ENCODE measurements at regions not wholly inside any gene's neighbourhood (a gene's known extent, or its start where the extent isn't known, plus 50 kb on each side); places are given as distances from the start of the nearest gene placed in this dataset.
A peak's percentile ranks its signal among the peaks of the same experiment; 100 is the strongest.

DNA sequence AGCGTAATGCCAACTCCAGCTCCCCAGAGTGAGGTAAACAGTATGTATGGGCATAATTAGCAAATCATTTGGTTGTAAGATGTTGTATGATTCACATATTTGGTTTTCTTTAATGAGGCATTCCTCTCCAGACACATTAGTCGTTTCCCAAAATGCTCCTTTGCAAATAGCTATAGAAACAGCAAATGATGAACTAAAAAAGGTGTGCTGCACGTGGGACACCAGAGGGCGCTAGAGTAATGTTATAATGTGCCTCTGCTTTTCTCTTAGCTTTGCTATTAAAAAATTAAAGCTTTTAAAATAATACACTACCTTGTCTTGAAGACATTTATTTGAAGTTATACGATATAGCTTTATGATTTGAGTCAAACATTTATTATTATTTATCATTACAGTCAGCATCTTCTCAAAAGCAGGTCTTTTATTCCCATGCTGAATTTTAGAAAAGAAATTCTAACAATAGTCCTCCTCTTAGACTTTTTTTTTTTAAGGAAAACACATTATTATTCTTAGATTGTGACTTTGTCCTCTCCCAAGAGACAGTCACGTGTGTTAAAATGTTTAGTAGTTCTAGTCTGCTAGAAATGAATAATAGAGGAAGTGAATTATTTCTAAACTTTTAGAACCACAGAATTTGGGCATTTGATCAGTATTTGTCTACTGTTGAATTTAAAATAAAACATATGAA, 121.6 kb upstream of the FRY start:
- Mint-ChIP-seq H3K27ac (no peak overlapping the region), H3K4me1 (no peaks in the 10 kb centered on the region), H3K36me3 (no peaks in the 10 kb centered on the region), H3K4me3 (no peak overlapping the region), H3K9me3 (no peaks in the 10 kb centered on the region), H3K27me3 (no peaks in the 10 kb centered on the region)
- peak; percentile 6 for DNase-seq

DNA sequence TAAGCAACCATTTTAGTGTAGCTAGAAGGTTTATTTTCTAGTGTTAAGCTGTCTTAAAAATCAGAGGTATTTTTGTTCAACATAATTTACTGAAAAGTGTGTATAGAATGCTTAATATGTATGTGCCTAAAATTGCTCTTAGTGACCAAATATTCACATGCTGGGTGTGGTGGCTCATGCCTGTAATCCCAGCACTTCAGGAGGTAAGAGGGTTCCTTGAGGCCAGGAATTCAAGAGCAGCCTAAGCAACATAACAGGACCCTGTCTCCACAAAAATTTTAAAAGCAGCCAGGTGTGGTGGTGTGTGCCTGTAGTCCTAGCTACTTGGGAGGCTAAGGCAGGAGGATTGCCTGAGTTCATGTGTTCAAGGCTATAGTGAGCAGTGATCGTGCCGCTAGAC, 120.9 kb upstream of the FRY start:
- Mint-ChIP-seq H3K4me3 (no peak overlapping the region), H3K4me1 (no peaks in the 10 kb centered on the region), H3K9me3 (no peaks in the 10 kb centered on the region), H3K27ac (no peak overlapping the region), H3K36me3 (no peaks in the 10 kb centered on the region), H3K27me3 (no peaks in the 10 kb centered on the region)
- no peak for DNase-seq

DNA sequence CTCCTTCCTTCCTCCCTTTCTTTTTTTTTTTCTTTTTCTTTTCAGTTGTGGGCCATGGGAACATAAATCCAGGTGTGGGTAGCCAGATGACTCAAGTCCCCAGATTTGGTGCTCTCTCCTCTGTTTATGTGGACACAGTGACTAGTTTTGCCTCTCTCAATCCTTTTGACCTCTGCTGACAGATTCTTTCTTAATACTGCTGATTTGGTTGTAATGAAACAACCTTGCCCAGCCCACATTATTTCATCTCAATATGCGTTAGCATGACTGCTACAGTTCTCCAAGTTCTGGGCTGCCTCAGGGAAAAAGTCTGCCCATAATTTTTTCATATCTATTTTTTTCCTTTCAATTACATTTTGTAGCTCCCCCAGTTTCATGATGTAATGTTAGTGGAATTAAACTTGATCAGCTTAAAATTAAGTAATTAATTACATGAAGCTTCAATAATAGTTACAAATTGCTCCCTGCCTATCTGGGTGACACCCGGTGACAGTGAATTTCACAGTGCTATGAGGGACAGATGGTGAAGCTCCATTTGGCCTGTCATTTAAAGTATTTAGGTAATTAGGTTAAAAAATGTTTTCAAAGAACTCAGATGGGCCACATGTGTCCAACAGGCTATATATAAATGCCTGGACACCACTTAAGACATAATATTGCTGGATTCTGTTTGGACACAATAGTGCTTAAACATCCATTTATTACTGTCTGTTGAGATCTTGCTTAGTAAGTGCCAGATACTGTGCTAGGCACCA, 118.8 kb upstream of the FRY start:
- Mint-ChIP-seq H3K9me3 (no peaks in the 10 kb centered on the region), H3K4me1 (no peaks in the 10 kb centered on the region), H3K27me3 (no peaks in the 10 kb centered on the region), H3K4me3 (no peak overlapping the region), H3K36me3 (no peaks in the 10 kb centered on the region), H3K27ac (no peak overlapping the region)
- no peak for DNase-seq

DNA sequence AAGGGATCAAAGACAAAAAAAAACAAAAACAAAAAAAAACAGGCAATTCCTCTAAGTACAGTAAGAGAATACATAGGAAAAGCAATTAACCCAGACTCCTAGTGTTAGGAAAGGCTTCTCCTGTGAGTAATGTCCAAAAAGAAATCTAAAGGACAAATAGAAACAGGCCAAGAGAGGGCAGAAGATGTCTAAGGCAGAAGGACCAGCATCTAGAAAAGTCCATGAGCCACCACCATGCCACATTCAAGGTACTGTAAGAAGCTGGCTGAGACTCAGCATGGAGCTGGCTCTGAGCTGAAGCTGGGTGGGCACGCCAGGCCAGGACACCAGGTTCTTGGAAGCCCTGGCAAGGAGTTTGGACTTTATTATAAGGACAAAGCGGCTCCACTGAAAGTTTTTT, 118.1 kb upstream of the FRY start:
- no peaks in the 10 kb centered on the region for H3K9me3 Mint-ChIP-seq
- no peak for DNase-seq
- H3K36me3 Mint-ChIP-seq: no peaks in the 10 kb centered on the region
- no peaks in the 10 kb centered on the region for H3K27me3 Mint-ChIP-seq
- no peak overlapping the region for H3K27ac Mint-ChIP-seq
- no peaks in the 10 kb centered on the region for H3K4me1 Mint-ChIP-seq
- no peak overlapping the region for H3K4me3 Mint-ChIP-seq

DNA sequence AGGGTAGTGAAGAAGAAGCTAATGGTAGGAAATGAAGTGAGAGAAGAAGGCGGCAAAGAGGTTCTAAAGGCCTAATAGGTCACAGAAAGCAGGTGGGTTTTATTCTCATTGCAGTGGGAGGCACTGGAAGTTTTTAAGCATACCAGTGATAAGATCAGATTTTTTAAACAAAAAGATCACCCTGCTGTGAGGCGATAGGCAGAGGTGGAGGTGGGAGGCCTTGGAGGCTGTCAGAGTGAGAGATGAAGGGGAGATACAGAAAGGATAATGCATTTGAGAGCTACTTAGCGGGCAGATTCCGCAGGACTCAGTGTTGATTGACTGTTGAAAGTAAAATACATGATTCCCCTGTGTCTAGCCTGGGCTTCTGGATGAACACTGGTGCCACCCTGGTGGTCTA, 116.7 kb upstream of the FRY start:
- Mint-ChIP-seq H3K9me3 (no peaks in the 10 kb centered on the region), H3K27ac (no peak overlapping the region), H3K27me3 (no peaks in the 10 kb centered on the region), H3K4me3 (no peak overlapping the region), H3K36me3 (no peaks in the 10 kb centered on the region), H3K4me1 (no peaks in the 10 kb centered on the region)
- no peak for DNase-seq

DNA sequence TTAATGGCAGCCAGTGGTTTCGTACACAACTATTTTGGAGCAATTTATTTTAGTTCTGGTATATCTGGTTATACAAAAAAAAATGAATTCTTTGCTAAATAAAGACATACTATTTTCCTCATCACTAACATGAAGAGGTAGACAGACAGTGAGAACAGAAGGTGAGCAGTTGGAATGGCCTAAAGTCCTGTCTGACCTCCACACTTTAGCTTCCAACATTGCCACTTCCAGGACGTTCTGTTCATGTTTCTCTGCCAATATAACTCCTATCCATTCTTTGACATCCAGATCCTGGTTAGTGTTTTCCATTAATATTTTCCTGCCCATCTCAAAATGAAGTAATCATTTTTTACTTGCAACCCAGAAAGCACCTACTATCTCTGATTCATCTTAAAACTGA, 112.9 kb upstream of the FRY start:
- Mint-ChIP-seq H3K27ac (no peak overlapping the region), H3K4me1 (peaks cover 6% of the 10 kb centered on the region), H3K9me3 (no peaks in the 10 kb centered on the region), H3K27me3 (peaks cover 5% of the 10 kb centered on the region), H3K36me3 (no peaks in the 10 kb centered on the region), H3K4me3 (no peak overlapping the region)
- no peak for DNase-seq

DNA sequence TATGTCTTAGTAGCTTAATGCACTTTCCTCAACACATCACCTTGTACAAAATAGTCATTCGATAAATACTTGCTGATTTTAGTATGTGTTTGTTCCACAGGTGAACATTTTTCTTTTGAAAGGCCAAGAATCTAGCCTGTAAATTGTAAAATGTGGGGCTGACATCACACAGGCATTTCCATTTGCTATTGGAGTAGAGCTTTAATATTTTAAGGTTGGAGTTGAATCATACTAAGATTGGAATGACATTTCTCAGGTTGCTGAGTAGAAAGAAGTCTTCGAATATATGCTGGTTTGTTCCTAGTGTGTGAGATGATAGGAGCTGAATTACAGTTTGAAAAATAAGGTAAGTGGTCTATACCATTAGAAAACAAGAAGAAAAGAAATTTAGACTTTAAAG, 112.3 kb upstream of the FRY start:
- peaks cover 5% of the 10 kb centered on the region for H3K27me3 Mint-ChIP-seq
- H3K36me3 Mint-ChIP-seq: no peaks in the 10 kb centered on the region
- H3K27ac Mint-ChIP-seq: no peak overlapping the region
- DNase-seq: no peak
- peaks cover 6% of the 10 kb centered on the region for H3K4me1 Mint-ChIP-seq
- no peaks in the 10 kb centered on the region for H3K9me3 Mint-ChIP-seq
- H3K4me3 Mint-ChIP-seq: no peak overlapping the region

DNA sequence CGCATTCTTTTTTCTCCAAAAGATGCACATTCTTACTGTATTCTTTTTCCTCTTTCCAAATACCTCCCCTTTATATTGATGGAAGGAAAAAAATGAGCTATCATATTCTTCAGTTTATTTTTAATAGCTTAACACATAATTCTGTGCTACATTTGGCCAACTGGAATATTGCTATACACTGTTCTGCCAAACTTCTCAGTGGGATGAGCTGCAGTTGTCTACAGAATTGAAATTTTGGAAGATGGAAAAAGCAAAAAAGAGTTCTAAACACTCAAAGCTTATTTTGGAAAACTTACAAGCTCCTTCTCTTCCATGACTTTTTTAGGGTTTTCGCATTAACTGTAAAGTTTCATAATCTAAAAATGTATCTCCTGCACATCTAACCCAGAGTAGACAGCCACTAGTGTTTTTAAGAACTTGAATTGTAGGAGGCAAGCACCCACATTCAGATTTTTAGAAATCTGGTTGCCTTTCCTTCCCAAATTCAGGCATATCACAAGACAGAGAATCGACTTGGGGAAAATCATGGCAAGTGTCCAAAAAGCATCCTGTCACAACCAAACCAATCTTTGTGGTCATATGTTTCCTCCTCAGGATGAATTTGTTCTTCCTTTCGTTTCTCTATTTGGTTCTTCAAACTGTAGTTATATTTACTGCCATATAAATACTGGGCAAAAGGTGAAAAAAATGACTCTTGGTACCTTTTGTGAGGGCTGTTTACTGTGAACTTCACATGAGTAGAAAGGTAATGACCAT, 111.4 kb upstream of the FRY start:
- H3K4me3 Mint-ChIP-seq: no peak overlapping the region
- no peaks in the 10 kb centered on the region for H3K36me3 Mint-ChIP-seq
- H3K27ac Mint-ChIP-seq: no peak overlapping the region
- DNase-seq: no peak
- peaks cover 5% of the 10 kb centered on the region for H3K27me3 Mint-ChIP-seq
- H3K4me1 Mint-ChIP-seq: peaks cover 6% of the 10 kb centered on the region
- no peaks in the 10 kb centered on the region for H3K9me3 Mint-ChIP-seq

DNA sequence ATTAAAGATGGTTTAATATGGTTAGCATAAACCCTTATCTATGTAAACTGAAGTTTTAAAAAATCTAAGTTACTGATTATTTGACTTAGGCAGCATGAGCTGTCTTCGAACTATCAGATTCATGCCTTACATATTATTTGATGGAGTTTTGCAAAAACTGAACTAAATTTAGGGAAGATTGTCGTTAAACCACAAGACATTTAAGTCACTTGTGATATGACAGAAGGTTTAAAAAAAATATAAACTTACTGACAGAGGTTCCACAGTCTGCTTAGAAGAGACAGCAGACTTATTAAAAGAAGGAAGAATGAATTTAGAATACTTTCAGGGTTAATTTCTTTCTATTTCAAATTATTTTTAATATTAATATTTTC, 110.9 kb upstream of the FRY start:
- Mint-ChIP-seq H3K27ac (no peak overlapping the region), H3K36me3 (no peaks in the 10 kb centered on the region), H3K9me3 (no peaks in the 10 kb centered on the region), H3K27me3 (peaks cover 5% of the 10 kb centered on the region), H3K4me1 (peaks cover 6% of the 10 kb centered on the region), H3K4me3 (no peak overlapping the region)
- no peak for DNase-seq

DNA sequence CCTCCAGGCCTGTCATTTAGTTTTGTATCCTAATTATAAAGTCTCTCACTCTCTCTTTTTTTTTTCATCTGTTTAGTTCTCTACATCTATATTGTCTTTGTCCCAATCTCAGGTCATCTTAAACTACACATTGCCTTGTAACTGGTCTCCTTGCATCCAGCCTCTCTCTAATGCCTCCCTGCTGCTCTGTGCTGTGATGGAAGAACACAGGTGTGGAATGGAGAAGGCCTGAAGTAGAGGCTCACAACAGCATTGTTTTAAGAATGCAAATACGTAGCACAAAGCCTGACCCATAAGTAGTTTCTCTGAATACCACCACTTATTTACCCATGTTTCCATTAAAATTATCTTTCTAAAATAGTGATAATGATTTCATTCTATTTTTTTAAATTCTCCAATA, 108.8 kb upstream of the FRY start:
- H3K4me3 Mint-ChIP-seq: no peak overlapping the region
- H3K27ac Mint-ChIP-seq: no peak overlapping the region

DNA sequence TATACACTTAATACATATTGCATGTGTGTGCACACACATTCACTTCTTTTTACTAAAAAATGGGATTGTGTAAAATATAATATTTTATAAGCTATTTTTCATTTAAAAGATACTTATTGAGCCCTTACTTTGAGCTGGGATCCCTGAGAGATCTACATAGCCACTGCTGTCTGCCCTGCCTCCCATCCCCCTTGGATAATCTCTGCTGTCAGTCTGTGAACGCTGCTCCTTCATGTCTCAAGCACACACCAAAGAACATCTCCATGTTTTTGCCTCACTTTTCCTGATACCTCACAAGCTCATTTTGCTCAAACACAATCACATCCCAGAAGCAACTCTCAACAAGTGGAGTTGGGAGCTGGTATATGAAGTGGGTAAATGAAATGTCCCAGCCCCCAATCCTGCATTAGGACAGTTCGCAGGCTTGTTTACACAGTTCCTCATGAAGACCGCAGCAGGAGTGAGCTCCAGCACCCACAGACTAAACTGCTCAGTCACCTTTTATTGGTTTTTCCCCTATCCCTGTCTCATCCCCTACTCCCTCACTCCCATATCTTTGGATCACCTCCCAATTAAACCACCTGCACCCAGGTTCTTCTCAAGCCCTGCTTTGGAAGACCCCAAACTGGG, 108.3 kb upstream of the FRY start:
- Mint-ChIP-seq H3K27ac (no peak overlapping the region), H3K27me3 (peaks cover 5% of the 10 kb centered on the region), H3K36me3 (no peaks in the 10 kb centered on the region), H3K4me3 (no peak overlapping the region), H3K9me3 (no peaks in the 10 kb centered on the region), H3K4me1 (peaks cover 6% of the 10 kb centered on the region)
- DNase-seq: no peak

More for the DNA sequence above, 108.8 kb upstream of the FRY start:
- Mint-ChIP-seq H3K9me3 (no peaks in the 10 kb centered on the region), H3K27me3 (peaks cover 5% of the 10 kb centered on the region), H3K4me1 (peaks cover 6% of the 10 kb centered on the region), H3K36me3 (no peaks in the 10 kb centered on the region)
- no peak for DNase-seq

DNA sequence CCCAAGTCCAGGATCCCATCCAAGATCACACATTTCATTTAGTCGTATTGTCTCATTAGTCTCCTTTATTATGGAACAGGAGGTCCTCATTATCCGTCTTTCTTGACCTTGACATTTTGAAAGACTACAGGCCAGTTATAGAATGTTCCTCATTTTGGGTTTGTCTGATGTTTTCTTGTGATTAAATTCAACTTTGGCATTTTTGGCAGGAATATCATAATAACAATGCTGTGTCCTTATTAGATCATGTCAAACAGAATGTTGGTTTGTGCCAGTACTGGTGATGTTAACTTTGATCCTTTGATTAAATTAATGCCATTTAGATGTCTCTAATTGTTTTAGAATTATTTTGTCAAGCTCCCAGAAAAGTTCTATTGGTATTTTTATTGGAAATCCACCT, 106.5 kb upstream of the FRY start:
- Mint-ChIP-seq H3K4me1 (peaks cover 6% of the 10 kb centered on the region), H3K4me3 (no peak overlapping the region), H3K27me3 (peaks cover 5% of the 10 kb centered on the region)

DNA sequence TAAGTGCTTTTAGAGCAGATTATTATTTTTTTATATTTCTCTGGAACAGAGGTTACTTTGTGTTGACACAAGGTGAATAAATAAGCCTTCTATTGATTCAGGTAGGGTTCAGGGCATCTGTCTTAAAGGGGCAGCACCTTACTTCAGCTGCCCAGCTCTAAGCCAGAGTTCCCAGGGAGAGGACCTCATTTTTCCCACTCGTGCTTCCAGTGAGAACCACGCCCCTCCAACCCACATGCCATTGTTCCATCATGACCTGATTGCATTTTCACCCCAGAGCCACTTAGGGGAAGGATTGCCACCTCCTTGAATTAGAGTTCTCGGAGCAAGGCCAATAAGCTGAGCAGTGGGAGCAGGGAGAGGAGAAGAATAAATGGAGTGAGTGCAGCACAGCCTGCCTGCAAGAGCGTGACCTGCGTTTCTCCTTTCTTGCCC, 104.3 kb upstream of the FRY start:
- Mint-ChIP-seq H3K9me3 (no peaks in the 10 kb centered on the region), H3K4me3 (no peak overlapping the region), H3K36me3 (no peaks in the 10 kb centered on the region), H3K27ac (no peak overlapping the region), H3K4me1 (no peaks in the 10 kb centered on the region), H3K27me3 (peaks cover 5% of the 10 kb centered on the region)
- no peak for DNase-seq

More for the DNA sequence above, 106.5 kb upstream of the FRY start:
- Mint-ChIP-seq H3K27ac (no peak overlapping the region), H3K9me3 (no peaks in the 10 kb centered on the region), H3K36me3 (no peaks in the 10 kb centered on the region)
- no peak for DNase-seq

DNA sequence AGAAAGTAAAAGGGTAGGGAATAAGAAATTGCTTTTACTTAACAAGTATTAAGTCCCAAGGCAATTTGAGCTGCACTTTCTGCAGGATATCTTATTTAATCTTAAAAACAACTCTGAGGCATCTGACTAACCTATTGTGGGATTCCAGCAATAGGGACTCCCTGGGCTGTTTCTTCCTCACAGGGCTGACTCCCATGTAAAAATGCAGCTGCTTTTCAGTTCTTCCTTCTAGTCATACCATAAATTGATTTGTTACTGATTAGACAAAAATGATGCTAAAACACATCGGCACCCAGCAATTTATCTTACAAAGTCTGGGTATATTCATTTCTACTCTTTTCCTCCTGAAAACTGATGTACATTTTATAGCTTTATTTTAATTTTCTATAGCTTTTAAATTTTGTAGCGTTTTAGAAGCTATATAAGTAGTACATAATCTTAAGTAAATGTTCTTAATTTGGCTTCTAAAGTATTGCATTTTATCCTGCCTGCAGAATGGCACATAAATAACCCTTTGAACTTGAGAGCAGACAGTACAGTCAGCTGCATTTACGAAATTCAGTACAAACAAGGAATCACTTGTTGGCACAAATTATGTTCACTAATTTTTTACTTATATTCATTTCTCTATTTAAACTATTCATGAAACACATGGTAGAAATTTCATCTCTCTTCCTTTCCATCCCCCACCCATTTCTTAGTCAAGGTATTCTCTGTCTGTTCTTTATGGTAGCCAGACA, 102.4 kb upstream of the FRY start:
- H3K27me3 Mint-ChIP-seq: no peaks in the 10 kb centered on the region
- DNase-seq: no peak
- H3K9me3 Mint-ChIP-seq: no peaks in the 10 kb centered on the region
- H3K4me1 Mint-ChIP-seq: no peaks in the 10 kb centered on the region
- no peaks in the 10 kb centered on the region for H3K36me3 Mint-ChIP-seq
- no peak overlapping the region for H3K27ac Mint-ChIP-seq
- no peak overlapping the region for H3K4me3 Mint-ChIP-seq

DNA sequence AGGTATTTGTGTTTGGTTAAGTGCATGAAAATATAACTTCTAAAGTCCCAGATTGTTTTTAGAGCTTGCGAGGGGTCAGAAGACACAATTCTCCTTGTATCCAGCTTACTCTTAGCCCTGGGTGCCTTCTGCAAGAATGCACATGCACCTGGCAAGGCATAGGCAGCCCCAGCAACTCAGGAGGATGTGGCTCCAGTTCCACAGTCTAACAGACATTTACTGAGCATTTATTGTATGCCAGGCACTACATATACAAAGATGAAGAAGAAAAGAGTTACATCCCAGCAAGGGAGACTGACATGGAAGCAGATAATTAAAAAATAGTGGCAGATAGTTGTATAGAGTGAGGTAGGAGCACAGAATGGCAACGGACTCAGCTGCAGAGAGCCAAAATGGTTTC, 101.1 kb upstream of the FRY start:
- no peaks in the 10 kb centered on the region for H3K4me1 Mint-ChIP-seq
- no peaks in the 10 kb centered on the region for H3K9me3 Mint-ChIP-seq
- no peak overlapping the region for H3K27ac Mint-ChIP-seq
- no peaks in the 10 kb centered on the region for H3K27me3 Mint-ChIP-seq
- H3K4me3 Mint-ChIP-seq: no peak overlapping the region
- DNase-seq: no peak
- no peaks in the 10 kb centered on the region for H3K36me3 Mint-ChIP-seq
